Activated naive CD8-positive, alpha-beta T cell treated with anti-CD3 and anti-CD28 coated beads, Interleukin-2, amount 10 ng/mL, durations not matched to agents 7 days and 5 days (primary cell): ENCODE measurements at regions not wholly inside any gene's neighbourhood (a gene's known extent, or its start where the extent isn't known, plus 50 kb on each side); places are given as distances from the start of the nearest gene placed in this dataset.

ENCODE experiments used
- ATAC-seq: fragments of 150-1000 bp; cut with Tn5 transposase; one replicate; pipeline ENCODE4 v1.10.0; 2021; ENCODE audit warnings: low read depth, moderate library complexity
- POLR2A ChIA-PET: fragments of 350-600 bp; sonication (Branson Sonifier 250); formaldehyde crosslinking; loops from one replicate; lab custom pipeline; 2021; ENCODE audit warnings: antibody characterized with exemption; lab: Charles Lee
- DNase-seq: peaks from one replicate; pipeline ENCODE4 v3.0.0; 2021
- H3K27ac Mint-ChIP-seq: one replicate; pipeline ENCODE4 v1.8.0; 2022; ENCODE audit warnings: mild to moderate bottlenecking, mixed read lengths
- H3K27me3 Mint-ChIP-seq: one replicate; pipeline ENCODE4 v1.8.0; 2022; ENCODE audit warnings: mild to moderate bottlenecking, moderate library complexity, mixed read lengths
- H3K36me3 Mint-ChIP-seq: one replicate; pipeline ENCODE4 v1.8.0; 2021; ENCODE audit warnings: mild to moderate bottlenecking, mixed read lengths
- H3K4me1 Mint-ChIP-seq: one replicate; pipeline ENCODE4 v1.8.0; 2021; ENCODE audit warnings: mixed read lengths
- H3K4me3 Mint-ChIP-seq: one replicate; pipeline ENCODE4 v1.8.0; 2022; ENCODE audit warnings: mild to moderate bottlenecking, moderate library complexity, mixed read lengths
- H3K9me3 Mint-ChIP-seq: one replicate; pipeline ENCODE4 v1.8.0; 2021; ENCODE audit warnings: mixed read lengths

GRCh38 chr2:150784389-150784788 lies 296.9 kb upstream of the RND3 start:
- H3K4me3 Mint-ChIP-seq = no peak overlapping the region
- no peaks in the 10 kb centered on the region for H3K9me3 Mint-ChIP-seq
- H3K36me3 Mint-ChIP-seq = no peaks in the 10 kb centered on the region
- no peak for ATAC-seq
- no peaks in the 10 kb centered on the region for H3K4me1 Mint-ChIP-seq
- H3K27ac Mint-ChIP-seq = no peak overlapping the region
- DNase-seq = no peak
- POLR2A ChIA-PET = no interaction called here
- no peaks in the 10 kb centered on the region for H3K27me3 Mint-ChIP-seq

DNA sequence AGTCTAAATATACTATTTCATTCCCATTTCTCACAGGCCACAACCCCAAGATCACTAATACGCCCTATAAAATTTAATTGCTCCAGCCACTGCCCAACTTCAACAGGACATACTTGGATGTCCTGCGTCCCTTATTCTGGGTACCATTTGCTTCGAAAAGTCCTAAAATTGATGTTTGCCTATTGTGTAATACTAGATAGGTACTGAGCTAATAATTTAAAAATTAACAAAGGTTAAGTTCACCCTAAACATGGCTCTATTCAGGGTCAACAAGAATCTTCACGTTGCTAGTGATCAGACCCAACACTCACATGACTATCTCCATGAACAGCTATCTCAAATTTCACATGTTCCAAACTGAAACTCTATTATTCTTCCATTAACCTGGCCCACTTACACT lies 296.4 kb upstream of the RND3 start:
- DNase-seq (no peak), ATAC-seq (no peak)
- Mint-ChIP-seq H3K4me1 (no peaks in the 10 kb centered on the region), H3K27ac (no peak overlapping the region), H3K4me3 (no peak overlapping the region), H3K27me3 (no peaks in the 10 kb centered on the region), H3K9me3 (no peaks in the 10 kb centered on the region), H3K36me3 (no peaks in the 10 kb centered on the region)
- POLR2A ChIA-PET = no interaction called here

DNA sequence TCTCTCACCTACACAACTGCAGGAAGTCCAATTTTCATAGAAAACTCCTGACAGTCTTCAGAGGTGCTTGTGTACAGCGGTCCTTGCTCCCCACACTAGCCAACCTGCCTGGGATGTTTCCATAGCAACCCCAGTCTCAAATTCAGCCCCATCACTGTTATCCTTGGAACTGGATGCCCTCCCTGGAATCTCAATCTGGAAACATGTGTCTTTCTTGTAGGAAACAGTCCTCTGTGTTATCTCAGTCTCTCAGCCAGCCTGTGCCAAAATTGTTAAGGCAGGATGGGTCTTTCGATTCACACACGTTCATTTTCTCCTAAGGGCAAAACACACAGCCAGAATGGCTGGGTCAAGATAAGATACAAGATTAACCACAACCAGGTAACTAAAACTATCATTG lies 295.5 kb upstream of the RND3 start:
- Mint-ChIP-seq H3K36me3 (no peaks in the 10 kb centered on the region), H3K4me3 (no peak overlapping the region), H3K9me3 (no peaks in the 10 kb centered on the region), H3K27ac (no peak overlapping the region), H3K27me3 (no peaks in the 10 kb centered on the region), H3K4me1 (no peaks in the 10 kb centered on the region)
- DNase-seq (no peak), ATAC-seq (no peak)
- POLR2A ChIA-PET = no interaction called here

- no peak overlapping the region for H3K4me3 Mint-ChIP-seq
- no peaks in the 10 kb centered on the region for H3K36me3 Mint-ChIP-seq
- H3K9me3 Mint-ChIP-seq = no peaks in the 10 kb centered on the region
- no peak overlapping the region for H3K27ac Mint-ChIP-seq
- POLR2A ChIA-PET = no interaction called here
- DNase-seq (no peak), ATAC-seq (no peak)
- no peaks in the 10 kb centered on the region for H3K4me1 Mint-ChIP-seq
- H3K27me3 Mint-ChIP-seq = no peaks in the 10 kb centered on the region
Measured at GRCh38 chr2:150782613-150783012, 295.1 kb upstream of the RND3 start.

GRCh38 chr2:150781142-150781541 lies 293.7 kb upstream of the RND3 start:
- H3K36me3 Mint-ChIP-seq = no peaks in the 10 kb centered on the region
- ATAC-seq (no peak), DNase-seq (no peak)
- no peak overlapping the region for H3K4me3 Mint-ChIP-seq
- H3K9me3 Mint-ChIP-seq = no peaks in the 10 kb centered on the region
- no peak overlapping the region for H3K27ac Mint-ChIP-seq
- H3K27me3 Mint-ChIP-seq = no peaks in the 10 kb centered on the region
- no peaks in the 10 kb centered on the region for H3K4me1 Mint-ChIP-seq
- POLR2A ChIA-PET = no interaction called here

GRCh38 chr2:150778828-150779227 lies 291.4 kb upstream of the RND3 start:
- POLR2A ChIA-PET = no interaction called here
- DNase-seq (no peak), ATAC-seq (no peak)
- Mint-ChIP-seq H3K27ac (no peak overlapping the region), H3K9me3 (no peaks in the 10 kb centered on the region), H3K4me3 (no peak overlapping the region), H3K36me3 (no peaks in the 10 kb centered on the region), H3K27me3 (peaks cover 1% of the 10 kb centered on the region), H3K4me1 (no peaks in the 10 kb centered on the region)

DNA sequence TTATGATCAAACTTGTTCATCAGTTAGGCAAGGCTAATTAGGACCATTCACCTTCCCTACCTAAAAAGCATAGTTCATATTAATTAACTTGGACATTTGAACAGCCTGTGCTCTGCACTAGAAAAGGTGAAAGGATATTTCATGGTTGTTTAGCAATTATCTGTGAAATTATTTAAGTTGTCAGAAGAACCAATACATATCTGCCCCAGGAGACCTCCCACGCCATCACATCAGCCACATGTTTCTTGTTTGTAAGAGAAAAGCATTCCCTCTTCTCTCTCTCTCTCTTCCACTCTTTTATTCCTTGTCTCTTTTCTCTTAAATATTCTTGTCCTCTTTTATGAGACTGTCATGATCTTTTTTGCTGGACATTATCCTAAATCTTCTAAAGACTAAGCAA lies 282.0 kb upstream of the RND3 start:
- POLR2A ChIA-PET = no interaction called here
- no peaks in the 10 kb centered on the region for H3K27me3 Mint-ChIP-seq
- H3K36me3 Mint-ChIP-seq = no peaks in the 10 kb centered on the region
- no peaks in the 10 kb centered on the region for H3K9me3 Mint-ChIP-seq
- DNase-seq (no peak), ATAC-seq (no peak)
- H3K27ac Mint-ChIP-seq = no peak overlapping the region
- H3K4me3 Mint-ChIP-seq = no peak overlapping the region
- no peaks in the 10 kb centered on the region for H3K4me1 Mint-ChIP-seq

DNA sequence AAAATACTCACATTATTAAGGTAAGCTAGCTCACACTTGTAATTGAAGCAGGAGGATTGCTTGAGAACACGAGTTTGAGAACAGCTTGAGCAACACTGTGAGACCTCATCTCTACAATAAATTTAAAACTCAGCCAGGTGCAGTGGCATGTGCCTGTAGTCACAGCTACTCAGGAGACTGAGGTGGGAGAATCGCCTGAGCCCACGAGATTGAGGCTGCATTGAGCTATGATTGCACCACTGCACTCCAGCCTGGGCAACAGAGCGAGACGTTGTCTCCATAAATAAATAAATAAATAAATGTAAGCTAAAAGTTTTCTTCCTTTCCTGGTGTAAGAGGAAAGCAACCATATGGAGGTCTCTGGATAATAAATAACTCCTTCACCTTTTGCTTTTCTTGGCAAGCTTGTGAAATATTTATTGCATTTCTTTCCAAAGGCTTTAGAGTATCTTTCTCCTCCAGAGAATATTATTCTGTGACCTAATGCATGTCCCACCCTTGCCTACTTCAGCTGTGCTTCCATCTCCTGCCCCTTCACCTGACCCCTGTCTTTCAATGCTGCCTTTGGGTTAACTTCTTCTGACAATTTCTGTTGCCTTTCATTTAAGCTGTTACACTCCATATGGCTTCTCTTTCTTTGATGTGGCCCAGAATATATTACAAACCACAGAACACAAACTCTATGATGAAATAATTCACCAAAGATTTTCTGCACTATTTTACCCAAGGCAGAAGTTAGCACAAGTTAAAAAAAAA lies 280.7 kb upstream of the RND3 start:
- DNase-seq = no peak
- Mint-ChIP-seq H3K27me3 (no peaks in the 10 kb centered on the region), H3K4me1 (no peaks in the 10 kb centered on the region), H3K27ac (no peak overlapping the region), H3K4me3 (no peak overlapping the region), H3K36me3 (no peaks in the 10 kb centered on the region), H3K9me3 (no peaks in the 10 kb centered on the region)
- no peak for ATAC-seq
- POLR2A ChIA-PET = no interaction called here

DNA sequence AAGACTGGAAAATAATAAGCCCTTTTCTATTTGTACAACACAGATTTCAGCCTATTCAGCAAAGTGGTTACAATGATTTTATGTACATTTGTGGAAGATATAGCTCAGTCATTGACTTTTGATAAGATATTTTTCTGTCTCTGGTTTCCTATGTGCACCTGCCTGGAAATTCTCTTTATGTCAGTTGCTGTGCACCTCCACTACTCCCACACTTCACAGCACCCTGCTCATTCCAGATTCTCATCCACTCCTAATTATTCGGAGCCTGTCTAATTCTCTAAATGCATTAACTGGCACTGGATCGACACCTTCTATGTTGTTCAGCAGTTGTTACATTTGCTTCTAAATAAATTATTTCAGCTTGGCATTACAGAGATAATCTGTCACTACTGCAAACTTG lies 275.1 kb upstream of the RND3 start:
- Mint-ChIP-seq H3K27me3 (no peaks in the 10 kb centered on the region), H3K4me1 (no peaks in the 10 kb centered on the region), H3K4me3 (no peak overlapping the region), H3K9me3 (peaks cover 1% of the 10 kb centered on the region), H3K36me3 (no peaks in the 10 kb centered on the region), H3K27ac (no peak overlapping the region)
- DNase-seq = no peak
- no peak for ATAC-seq
- POLR2A ChIA-PET = no interaction called here

DNA sequence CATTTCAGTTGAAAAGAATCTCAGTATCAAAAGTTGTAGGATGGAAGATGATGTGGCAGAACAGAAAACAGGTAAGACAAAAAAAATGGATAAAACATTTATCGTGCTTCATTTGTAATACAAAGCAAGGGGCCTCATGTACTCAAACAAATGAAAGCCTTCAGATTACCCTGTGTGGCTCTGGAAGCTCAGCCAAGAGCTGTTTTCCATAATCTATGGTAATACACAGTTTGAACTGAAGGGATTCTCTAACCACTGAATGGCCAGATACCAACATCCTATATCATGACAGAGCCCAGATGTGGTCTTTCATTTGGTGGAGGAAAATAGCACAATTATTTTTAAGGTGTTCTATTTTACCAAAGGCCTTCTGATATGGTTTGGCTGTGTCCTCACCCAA lies 272.1 kb upstream of the RND3 start:
- Mint-ChIP-seq H3K27me3 (no peaks in the 10 kb centered on the region), H3K4me3 (no peak overlapping the region), H3K9me3 (peaks cover 1% of the 10 kb centered on the region), H3K4me1 (no peaks in the 10 kb centered on the region), H3K27ac (no peak overlapping the region), H3K36me3 (no peaks in the 10 kb centered on the region)
- POLR2A ChIA-PET = no interaction called here
- DNase-seq (no peak), ATAC-seq (no peak)

- H3K36me3 Mint-ChIP-seq = no peaks in the 10 kb centered on the region
- no peak overlapping the region for H3K4me3 Mint-ChIP-seq
- ATAC-seq = no peak
Measured at GRCh38 chr2:150759106-150759505, 271.6 kb upstream of the RND3 start.

DNA sequence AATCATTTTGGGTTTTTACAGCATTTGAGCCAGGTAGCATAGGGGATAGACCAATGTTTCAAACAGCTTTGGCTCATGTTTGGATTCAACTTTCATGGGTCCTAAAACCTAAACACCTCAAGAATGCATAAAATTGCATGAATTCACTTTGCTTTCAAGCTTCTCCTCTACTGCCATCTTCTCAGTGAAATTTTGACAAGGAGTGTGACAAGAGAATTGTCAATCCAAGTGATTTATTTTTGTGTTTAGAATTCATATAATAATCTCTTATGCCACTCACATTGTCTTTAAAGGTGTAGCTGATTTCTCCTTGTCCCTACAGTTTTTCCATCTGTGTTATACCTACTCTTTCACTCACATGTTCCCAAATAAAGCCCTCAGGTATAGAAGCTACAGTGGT lies 264.8 kb upstream of the RND3 start:
- POLR2A ChIA-PET = no interaction called here
- ATAC-seq = no peak
- Mint-ChIP-seq H3K4me3 (no peak overlapping the region), H3K9me3 (no peaks in the 10 kb centered on the region), H3K36me3 (no peaks in the 10 kb centered on the region), H3K27me3 (no peaks in the 10 kb centered on the region), H3K27ac (no peak overlapping the region), H3K4me1 (no peaks in the 10 kb centered on the region)
- no peak for DNase-seq

More at GRCh38 chr2:150759106-150759505, 271.6 kb upstream of the RND3 start:
- Mint-ChIP-seq H3K27ac (no peak overlapping the region), H3K4me1 (no peaks in the 10 kb centered on the region), H3K27me3 (no peaks in the 10 kb centered on the region), H3K9me3 (peaks cover 1% of the 10 kb centered on the region)
- no peak for DNase-seq
- POLR2A ChIA-PET = no interaction called here

GRCh38 chr2:150750720-150751119 lies 263.3 kb upstream of the RND3 start:
- Mint-ChIP-seq H3K27me3 (no peaks in the 10 kb centered on the region), H3K9me3 (no peaks in the 10 kb centered on the region), H3K36me3 (no peaks in the 10 kb centered on the region), H3K27ac (no peak overlapping the region), H3K4me1 (no peaks in the 10 kb centered on the region), H3K4me3 (no peak overlapping the region)
- POLR2A ChIA-PET = no interaction called here
- ATAC-seq (no peak), DNase-seq (no peak)

GRCh38 chr2:150742094-150742493 lies 254.6 kb upstream of the RND3 start:
- Mint-ChIP-seq H3K4me3 (no peak overlapping the region), H3K4me1 (no peaks in the 10 kb centered on the region), H3K36me3 (no peaks in the 10 kb centered on the region), H3K27ac (no peak overlapping the region), H3K9me3 (no peaks in the 10 kb centered on the region), H3K27me3 (no peaks in the 10 kb centered on the region)
- POLR2A ChIA-PET = no interaction called here
- ATAC-seq = no peak
- no peak for DNase-seq
